NCI-H187 (cell line): ENCODE measurements at regions not wholly inside any gene's neighbourhood (a gene's known extent, or its start where the extent isn't known, plus 50 kb on each side); places are given as distances from the start of the nearest gene placed in this dataset.

Source experiments
- DNase-seq, 2 experiments: peaks; one replicate each; lab custom pipeline; 2025; lab: John Stamatoyannopoulos, UW

DNA sequence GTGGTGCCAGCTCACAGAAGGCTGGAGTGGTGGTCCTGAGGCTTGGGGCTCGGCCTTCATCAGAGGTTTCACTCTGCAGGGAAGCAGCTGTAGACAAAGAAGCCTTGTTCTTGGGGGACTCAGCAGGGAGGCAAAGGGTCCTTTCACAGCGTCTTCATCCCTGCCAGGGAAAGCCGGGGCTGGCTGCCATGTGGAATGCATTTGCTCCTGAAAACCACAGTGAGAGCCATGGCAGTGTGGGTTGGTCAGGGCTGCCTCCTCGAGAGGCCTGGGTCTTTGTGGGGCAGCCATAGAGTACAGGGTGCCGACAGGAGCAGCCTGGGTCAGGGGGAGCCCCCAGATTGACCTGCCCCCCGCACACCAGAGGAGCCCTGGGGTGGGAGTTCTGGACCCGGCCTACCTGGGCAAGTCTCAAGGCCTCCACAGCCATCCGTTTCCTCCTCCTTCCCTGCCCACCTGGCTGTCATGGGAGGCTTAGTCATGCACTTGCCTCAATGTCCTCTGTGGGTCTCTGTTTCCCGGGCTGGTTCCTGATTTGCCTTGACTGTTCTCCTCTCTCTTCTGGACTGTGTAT lies 144.0 kb downstream of the CDC5L start:
- DNase-seq: no peak

DNA sequence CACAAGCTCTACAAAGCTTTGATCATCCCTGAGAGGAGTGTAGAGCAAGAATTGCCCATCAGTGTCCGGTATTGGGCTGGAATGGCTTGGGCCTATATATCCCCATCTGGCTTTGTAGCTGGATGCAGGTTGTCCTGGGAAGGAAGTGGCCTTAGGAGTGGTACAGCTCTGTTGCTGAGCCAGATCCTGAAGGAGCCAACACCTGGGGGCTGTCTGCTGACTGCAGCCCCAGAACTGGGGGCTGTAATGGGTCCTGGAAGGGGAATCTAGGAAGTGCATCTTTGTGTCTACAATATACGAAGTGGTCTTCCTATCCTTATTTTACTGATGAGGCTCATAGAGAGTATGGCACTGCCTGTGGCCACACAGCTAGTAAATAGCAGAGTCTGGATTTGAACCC lies 145.9 kb downstream of the CDC5L start:
- no peak for DNase-seq

- no peak for DNase-seq
Observed at GRCh38 chr6:44534291-44534690, 146.8 kb downstream of the CDC5L start.

DNA sequence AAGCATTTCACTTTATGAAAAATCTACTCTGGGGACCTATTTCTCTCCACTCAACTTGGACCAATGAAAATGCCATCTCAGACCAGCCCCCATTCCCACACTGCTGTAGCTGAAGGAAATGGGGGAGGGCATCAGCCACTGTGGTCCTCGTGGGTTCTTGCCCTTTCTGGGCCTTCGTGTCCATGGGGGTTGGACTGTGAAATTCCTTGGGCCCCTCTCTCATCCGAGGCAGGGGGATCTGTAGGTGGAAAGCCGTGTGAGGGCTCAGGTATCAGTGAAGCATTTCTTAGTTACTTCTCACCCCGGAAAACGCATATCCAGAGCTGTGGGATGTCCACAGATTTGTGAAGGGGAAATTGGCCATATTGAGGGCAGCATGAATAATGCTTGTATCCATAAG lies 147.9 kb downstream of the CDC5L start:
- DNase-seq: no peak

- no peak for DNase-seq
Observed at GRCh38 chr6:44535967-44536366, 148.5 kb downstream of the CDC5L start.

- peak; percentile 24 to 36 for DNase-seq
Observed at GRCh38 chr6:44537306-44538049, 150.0 kb downstream of the CDC5L start.

GRCh38 chr6:44538131-44538806 lies 150.8 kb downstream of the CDC5L start:
- DNase-seq: no peak

- no peak for DNase-seq
Observed at GRCh38 chr6:44538807-44539201, 151.3 kb downstream of the CDC5L start.

- DNase-seq: no peak
Observed at GRCh38 chr6:44539701-44540355, 152.3 kb downstream of the CDC5L start.

DNA sequence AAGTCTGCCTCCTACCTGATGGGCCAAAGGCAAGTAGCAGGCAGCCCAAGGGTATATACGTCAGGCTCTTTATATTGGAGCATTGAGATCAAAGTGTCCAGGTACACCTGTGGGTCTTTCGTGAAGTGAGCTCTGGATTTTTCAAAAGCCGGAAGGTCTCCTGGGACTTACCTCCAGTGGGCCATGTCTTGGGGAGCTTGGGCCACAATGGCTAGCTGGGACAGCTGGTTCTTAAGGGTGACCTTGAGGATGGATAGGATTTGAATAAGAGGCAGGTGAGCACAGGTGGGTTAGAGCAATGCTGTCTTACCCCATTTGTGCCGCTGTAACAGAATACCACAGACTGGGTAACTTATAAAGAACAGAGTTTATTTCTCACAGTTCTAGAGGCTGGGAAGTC lies 153.4 kb downstream of the CDC5L start:
- no peak for DNase-seq

DNA sequence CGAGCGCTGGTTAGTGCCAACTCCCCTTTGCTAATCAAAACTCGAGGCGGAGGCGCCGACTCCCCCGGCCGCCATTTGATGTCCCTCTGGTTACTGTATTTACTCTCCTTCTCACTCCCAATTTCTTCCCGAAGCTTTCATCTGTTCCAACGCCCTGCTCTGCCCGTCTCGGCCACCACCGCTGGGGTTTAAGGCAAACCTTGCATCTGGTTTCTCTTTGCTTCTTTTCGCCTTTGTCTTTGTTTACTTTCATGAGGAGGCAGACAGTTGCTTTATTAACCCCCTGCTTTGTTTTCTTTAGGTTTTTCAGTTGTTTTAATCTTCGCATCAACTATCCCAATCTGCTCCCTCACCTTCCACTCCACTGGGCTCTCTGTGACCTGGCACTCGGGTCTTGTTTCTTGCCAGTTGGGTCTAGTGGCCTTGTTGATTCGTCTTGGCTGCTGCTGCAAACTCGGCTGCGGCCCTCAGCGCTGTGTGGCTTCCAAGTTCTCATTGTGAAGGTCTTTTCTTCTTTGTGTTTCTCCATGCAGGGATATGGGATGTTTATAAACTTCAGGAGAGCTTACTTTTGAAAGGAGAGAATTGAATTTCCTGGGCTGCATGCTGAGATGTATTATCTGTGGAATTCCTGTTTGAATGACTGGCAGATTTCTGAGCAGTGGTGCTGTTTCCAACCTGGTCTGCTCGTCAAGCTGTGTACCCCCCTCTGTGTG lies 155.1 kb downstream of the CDC5L start:
- no peak for DNase-seq

DNA sequence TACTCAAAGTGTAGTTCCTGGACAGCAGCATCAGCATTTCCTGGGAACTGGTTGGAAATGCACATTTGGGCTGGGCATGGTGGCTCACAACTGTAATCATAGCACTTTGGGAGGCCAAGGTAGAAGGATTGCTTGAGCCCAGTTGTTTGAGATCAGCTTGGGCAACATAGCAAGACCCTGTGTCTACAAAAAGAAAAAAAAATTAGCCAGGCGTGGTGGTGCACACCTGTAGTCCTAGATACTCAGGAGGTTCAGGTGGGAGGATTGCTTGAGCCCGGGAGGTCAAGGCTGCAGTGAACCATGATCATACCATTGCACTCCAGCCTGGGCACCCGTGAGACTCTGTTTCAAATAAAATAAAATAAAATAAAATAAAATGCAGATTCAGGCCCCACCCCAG lies 156.2 kb downstream of the CDC5L start:
- DNase-seq: no peak

GRCh38 chr6:44545224-44545623 lies 157.7 kb downstream of the CDC5L start:
- no peak for DNase-seq

DNA sequence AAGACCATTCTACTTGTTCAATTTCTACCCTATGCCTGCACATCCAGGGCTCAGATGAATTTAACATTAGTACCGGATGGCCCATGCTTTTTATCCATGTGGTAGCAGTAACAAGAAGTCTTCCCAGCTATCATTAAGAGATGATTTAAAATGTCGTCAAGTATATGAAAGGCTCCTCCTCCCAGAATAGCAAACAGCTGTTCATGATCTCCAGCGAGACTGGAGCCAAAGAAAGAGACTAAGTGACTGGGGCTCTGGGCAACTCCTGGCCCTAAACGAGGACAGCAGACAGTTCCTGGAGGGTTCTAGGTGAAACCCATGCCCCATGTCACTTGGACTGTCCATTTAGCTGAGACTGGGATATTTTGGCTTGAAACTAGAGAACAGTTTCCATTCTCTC lies 160.8 kb downstream of the CDC5L start:
- DNase-seq: no peak

DNA sequence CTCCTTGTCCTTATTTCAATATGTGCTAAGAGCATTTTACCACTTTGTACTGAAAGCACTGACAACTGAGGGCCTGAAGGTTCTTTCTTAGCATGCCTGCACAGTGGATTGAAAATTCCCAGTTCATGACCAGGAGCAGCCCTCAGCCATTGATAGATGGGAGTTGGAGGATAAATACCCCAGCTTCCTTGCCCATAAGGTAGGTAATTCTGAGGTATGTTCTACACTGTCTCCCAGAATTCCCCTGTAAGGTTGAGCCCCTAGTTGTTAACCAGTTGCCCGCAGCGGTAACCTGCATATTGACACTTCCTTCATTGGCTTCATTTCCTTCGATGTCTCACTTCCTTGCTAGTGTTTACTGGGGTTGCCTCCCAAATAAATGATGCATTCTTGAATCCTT lies 162.0 kb downstream of the CDC5L start:
- DNase-seq: no peak

DNA sequence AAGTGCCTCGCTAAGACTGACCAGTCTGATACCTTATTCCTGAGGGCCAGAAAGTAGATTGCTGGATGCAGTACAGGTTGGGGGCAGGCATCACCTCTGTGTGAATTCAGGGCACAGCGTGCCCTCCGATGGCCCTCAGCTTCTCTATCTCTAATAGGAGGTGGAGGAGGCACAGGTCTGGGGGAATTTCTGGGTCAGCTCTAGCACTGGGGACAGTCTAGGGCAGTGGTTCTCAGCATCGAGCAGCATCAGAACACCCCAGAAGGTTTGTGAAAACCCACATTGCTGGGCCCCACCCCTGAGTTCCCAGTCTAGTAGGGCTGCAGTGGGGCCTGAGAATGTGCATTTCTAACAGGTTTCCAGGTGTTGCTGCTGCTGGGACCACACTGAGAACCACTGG lies 166.7 kb downstream of the CDC5L start:
- no peak for DNase-seq

DNA sequence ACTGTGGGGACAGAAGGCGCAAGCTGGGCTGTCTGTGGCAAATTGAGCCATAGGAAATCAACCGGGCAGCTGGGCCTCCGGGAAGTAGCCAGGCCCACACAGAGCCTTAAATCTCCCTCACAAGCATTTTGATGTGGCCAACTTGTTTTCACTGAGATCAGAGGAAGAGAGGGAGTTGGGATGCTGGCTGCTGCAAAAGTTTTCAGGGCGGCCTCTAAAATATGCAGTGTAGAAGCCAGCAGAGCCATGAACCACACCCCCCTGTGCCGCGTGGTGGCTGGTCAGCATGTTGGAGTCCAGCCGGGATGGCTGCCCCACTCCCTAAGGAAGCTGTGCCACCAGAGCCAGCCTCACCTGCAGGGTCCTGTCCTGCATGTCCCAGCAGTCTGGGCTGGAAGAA lies 167.4 kb downstream of the CDC5L start:
- DNase-seq: no peak

GRCh38 chr6:44556046-44556445 lies 168.5 kb downstream of the CDC5L start:
- no peak for DNase-seq

- DNase-seq: peak in 1 of 2 experiments; percentile 18
Observed at GRCh38 chr6:44558024-44558831, 170.7 kb downstream of the CDC5L start.

DNA sequence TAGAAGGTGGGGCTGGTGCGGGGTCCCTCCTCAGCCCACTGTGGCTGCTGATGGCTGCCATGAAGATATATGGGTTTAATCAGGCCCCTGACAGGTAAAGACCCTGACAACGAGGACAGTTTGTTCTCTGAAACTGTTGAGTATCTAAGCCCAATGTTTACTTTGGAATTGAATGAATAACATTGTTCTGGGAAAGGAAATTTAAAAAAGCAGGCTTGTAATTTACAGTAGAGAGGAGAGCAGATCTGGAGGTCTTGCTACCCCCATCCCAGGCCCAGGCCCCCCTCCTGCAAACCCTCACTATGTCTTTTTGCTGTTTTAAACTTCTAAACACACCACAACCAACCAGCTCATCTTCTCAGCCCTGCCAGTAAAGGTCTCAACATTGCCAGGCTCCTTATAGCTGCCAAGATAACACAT lies 171.3 kb downstream of the CDC5L start:
- DNase-seq: no peak

- no peak for DNase-seq
Observed at GRCh38 chr6:44559486-44560270, 172.2 kb downstream of the CDC5L start.
